HG03064 (cell line): ENCODE measurements at regions not wholly inside any gene's neighbourhood (a gene's known extent, or its start where the extent isn't known, plus 50 kb on each side); places are given as distances from the start of the nearest gene placed in this dataset.

Source experiments
- ATAC-seq: cut with Tn5 transposase; IDR thresholded peaks from one replicate; pipeline ENCODE4 v1.9.1; 2021; ENCODE audit warnings: low read depth; ENCODE audit not compliant: unreplicated experiment

DNA sequence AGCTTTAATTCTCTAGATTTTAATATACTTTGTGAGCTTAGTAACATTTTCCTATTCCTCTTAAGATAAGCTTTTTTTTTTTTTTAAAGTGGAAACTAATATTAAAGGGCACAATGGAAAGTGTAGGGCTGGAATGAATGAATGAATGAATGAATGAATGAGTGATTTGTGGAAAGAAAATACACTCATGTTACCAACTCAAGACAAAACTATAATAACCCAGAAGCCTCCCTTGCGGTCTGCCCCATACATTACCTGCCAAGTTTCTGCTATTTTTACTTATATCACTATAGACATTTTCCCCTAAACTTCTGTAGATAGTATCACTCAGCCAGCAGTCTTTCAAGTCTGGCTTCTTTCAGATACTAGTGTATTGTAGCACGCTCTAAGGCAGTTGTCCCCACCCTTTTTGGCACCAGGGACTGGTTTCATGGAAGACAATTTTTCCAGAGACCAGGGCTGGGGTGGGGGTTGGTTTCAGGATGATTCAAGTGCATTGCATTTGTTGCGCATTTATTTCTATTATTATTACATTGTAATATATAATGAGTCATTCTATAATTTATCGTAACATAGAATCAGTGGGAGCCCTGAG is 932.2 kb downstream of the TBC1D22A start:
- no peak for ATAC-seq

DNA sequence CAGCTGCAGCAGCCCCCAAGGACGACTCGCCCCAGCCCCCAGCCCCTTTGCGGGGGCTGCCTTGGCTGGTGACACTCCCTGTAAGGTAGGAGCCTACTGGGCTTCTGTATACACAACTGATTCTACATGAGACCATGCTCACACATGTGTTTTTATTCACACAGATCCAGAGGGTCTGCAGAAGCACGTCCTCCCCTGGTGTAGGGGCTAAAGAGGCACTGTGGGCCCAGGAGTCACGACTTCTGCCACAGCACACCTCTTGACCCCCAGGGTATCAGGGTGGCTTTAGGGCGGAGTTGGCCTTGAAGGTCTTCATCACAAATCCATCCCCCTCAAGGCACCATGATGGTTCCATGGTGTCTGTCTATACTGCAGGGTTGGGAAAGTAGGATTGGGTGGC is 931.2 kb downstream of the TBC1D22A start:
- ATAC-seq, result no peak

DNA sequence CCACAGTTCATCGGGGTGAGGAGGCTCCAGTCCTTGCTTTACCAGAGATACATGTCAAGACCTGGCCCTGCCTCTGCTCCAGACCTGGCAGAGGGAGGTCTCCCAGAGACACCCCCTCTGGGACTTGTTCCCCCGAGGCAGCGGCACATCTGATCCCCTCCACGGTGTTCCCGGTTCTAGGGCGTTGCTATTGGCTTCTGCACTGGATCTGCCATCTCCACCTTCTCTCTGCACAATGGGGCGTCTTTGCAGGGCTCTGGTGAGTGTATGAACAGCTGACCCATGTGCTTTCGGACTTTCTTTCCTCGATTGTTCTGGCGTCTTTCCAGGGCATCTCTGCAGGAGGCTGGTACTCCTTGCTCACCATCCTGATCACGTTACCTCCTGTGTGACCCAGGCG is 930.4 kb downstream of the TBC1D22A start:
- no peak for ATAC-seq

DNA sequence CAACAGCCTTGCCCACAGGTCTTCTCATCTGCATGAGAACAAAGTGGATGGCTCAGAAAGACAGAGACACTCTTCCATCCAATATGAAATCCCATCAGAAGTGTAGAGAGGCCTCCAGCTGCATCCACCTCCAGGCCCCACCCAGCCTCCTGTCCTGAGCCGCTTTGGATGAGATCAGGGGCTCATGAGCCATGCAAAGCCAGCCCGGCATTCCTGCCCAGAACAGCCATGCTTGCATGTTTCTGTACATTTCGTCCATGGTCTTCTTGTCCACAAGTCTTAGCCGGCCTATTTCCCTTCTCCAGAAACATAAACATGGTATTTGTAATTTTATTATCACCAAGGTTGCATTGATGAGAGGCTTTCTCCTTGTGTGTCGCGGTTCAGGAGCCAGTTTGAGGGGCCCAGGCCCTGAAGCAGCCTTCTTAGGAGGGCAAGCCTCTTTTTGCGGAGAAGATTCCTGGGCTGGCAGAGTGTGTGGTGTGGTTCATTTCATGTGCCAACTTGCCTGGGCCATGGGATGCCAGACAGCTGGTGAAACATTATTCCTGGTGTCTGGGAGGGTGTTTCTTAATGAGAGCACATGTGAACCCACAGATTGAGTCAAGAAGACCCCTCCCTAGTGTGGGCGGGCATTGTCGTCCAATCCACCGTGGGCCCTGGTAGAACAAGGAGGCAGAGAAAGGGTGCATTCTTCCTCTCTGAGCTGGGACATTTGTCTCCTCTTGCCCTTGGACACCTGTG is 928.9 kb downstream of the TBC1D22A start:
- ATAC-seq, result no peak

DNA sequence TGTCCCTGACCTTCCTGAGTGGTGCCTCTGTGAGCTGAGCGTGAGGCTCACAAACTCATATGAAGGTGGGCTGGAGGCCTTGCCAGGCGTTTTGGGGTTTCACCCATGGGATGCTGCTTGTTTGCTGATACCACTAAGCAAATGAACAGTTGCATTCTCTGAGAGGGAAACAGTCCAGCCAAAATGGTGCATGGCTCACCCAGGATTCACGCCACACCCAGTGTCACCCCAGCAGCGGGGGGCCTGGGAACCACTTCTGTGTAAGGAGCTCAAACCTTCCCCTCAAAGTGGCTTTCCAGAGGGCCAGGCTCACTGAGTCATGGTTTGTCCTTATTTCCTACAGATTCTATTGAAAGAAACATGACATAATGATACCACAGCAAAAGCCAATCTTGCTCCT is 928.1 kb downstream of the TBC1D22A start:
- ATAC-seq, result no peak

DNA sequence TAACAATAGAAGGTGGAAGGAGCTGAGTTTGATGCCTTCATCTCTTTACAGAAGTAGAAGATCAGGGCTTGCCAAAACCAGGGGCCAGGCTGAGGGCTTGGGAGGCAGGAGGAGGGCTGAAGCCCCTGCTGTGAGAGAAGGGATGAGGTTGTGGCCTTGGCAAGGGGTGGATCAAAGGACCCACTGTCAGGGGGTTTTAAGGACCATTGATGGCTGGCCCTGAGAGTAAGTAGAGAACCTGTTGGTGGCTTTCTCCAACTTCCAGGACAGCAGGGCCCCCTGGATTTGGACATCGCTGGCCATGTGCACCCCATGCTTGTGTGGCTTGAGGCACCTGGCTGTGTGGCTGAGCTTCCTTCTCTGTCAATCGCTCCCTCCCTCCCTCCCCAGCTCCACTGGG is 927.7 kb downstream of the TBC1D22A start:
- no peak for ATAC-seq

DNA sequence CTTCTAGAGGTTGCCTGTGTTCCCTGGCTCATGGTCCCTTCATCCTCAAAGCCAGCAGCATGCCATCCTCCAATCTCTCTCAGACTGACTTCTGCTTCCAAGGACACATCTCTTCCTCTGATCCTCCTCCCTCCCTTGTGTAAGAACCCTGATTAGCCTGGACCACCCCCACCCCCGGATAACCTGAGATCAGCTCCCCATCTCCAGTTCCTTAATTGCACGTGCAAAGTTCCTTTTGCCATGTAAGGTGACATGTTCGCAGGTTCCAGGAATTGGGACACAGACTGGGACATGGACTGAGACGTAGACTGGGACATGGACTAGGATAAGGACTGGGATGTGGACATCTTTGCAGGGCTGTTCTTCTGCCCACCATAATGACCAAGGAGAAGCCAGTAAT is 925.3 kb downstream of the TBC1D22A start:
- ATAC-seq, result no peak

DNA sequence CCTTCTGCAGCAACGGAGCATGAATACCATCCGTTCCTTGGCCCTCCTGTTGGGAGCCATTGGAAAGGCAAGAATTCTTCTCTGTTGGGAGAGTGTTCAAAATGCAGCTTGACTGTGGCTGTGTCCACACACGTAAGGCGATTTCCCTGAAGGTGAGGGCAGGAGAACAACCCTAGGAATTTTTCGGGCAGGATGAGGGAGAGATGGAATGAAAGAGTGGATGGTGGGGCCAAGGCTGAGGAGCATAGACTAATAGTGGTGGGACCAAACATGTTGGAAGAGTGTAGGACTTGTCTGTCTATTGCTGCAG is 924.9 kb downstream of the TBC1D22A start:
- ATAC-seq, result no peak

DNA sequence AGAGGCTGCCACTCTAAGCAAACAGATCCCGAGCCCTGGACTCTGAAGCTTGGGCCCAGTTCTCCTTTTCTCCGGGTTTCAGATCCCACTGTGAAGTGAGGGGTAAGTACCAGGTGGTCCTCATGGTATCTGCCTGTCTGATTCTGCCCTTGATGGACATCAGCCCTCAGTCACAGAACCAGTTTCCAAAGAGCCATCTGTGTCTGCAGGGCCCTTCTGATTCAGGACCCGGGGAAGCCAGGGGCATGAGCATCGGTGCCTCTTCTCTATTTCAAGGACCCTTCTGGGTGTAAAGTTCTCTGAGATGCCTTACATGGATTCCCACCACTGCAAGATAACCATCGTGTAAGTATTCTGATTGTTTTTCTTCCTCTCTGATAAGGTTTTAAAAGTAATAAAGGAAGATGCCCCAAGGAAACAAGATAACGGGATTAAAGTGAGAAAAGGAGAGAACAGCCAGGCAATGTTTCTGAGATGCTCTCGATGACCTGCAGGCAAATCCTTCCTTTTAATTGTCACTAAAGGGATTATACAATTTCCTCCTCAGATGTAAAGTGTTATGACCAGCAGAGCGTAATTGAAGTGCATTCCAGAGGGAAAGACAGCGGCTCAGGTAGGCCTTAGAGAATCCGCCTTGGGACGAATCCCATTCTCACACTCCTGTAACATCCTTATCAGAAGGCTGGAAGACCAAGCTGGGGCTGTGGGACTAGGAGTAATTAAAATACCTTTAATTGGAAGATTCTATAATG is 924.3 kb downstream of the TBC1D22A start:
- ATAC-seq, result no peak

DNA sequence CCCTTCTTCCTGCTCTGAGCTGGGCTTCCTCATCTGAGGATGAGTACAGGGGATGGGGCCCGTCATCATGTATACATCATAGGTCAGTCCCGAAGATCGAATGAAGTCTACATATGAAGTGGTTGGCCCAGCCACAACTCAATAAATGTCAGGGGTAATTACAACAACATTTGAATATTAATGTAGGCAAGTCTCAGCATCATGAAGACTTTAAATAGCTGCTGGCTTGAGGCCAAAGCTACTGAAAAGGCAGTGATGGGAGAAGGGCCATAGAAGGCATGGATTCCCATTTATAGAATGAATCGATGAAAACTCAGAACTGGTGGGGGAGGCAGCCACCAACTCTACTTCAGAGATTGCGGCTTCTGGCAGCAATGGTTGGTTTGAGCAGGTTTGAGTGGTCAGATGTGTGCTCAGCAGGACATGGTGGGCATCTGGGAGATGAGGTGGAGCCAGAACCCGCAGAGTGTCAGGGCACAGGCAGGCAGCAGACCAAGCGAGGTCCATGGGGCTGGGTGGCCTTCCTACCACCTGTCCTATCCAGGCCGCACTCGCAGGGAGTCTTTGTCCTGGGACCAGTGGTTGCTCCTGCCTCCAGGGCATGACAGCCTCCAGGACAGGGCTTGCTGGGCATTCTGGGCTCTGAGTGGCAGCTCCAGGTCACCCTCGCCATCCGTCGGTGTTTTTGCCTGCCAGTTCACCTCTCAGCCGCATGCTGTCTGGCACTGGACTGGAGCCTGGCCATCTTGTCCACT is 919.1 kb downstream of the TBC1D22A start:
- no peak for ATAC-seq

DNA sequence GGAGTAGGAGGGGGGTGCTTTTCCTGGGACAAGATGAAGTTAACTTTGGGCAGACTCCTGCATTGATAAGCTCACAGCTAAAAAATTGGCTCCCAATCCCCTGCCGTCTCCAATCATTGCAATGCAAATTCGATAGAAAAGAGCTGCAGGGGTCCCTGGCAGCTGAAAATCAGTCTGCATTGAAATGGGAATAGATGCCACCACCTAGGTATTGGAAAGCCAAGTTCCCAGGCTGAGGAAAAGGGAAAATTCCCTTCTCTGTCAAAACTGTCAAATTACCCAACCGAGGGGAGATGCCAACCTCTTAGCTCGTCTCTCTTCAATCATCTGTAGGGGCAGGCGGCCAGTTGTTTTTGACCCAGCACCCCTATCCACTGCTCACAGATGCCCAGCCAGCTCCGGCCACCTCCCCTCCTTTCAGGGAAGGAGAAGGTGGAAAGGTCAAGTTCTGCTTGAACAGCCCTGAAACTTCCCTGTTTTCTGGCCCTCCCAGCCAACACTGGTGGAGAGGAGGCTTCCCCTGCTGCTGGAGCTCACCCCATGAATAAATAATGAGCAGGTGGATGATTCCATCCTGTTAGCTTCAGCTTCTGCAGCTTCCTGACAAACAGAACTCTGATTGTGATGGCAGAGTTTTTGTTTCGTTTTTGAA is 916.3 kb downstream of the TBC1D22A start:
- no peak for ATAC-seq

DNA sequence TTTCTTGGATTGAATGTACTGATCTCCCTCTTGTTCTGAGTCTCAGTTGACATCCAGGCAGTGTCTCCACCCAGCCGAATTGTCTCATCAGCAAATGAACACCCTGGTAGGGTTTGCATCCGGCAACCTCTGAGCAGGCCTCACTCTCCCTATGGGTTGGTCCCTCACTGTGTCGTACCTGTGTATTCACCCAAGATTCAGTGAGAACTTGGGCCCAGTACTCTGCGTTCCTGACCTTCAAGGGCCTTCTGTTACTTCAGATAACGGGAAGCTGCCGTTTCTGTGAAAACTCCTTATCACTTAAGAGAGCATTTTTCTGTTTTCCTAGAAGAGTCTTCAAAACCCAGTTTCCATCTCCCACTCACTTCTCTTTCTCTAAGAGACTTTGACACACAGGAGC is 915.6 kb downstream of the TBC1D22A start:
- ATAC-seq, result no peak

DNA sequence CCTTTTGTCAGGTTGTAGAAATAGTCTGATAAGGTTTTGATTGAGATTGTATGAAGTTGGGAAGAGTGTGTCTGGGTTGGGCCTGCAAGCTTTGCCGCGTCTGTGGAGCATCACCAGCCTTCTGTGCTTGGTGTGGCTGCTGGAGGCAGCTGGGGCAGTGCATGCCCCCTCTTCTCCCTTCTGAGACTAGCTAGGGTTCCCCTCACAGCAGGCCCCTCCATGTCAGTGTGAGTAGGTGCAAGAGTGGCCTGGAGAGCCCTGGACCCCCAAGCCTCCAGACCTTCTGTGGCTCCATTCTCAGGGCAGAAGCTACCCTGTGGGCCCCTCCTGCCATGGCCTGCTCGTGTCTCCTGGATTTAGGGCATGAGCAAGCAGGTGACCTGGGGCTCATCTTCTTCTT is 914.2 kb downstream of the TBC1D22A start:
- no peak for ATAC-seq

DNA sequence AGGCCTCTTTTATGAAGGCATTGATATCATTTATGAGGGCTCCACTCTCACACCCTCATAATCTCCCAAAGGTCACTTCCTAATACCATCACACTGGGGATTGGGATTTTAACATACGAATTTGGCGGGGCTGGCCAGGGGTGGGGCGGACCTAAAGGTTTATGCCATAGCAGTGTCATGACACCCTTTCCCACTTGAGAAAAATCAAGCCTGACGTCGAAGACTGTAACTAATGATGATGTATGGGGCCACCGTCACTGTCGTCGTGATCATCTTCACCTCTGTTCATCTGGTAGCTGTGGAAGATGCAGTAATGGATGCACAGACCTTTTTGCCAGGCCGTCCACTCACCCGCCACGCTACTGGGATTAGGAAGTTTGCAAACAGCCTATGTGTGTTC is 912.1 kb downstream of the TBC1D22A start:
- no peak for ATAC-seq

DNA sequence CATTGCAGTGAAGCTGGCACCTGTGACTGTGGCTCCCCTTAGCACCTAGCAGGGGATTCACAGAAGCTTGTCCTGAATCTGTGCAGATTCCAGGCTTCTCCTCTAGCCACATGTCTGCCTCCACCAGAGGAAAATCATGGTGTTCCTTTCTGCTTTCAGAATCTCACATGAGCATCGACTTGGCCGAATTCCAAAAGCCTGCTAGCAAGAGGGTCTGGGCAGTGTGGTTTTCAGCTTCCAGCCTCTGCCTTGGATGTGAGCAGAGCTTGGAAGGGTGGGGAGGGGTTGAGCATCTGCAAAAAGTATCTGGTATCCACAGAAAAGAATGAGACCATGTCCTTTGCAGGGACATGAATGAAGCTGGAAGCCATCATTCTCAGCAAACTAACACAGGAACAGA is 911.1 kb downstream of the TBC1D22A start:
- no peak for ATAC-seq

DNA sequence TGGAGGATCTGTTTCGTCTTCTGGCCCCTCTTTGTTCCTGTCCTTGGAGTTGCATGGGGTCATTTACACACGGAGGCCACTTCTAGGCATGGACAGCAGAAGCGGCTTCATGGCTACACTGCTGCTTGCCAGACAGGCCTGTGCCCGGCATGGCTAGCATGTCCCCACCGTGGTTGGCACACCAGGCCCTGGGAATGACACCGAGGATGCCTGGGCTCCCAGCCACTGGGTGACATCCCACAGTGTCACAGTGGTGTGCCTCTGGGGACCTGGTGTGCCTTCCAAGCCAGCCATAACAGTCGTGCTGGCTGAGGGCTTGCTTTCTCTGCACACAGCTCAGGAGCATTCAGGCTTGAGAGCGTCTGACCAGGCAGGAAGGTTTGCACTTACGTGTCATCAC is 910.1 kb downstream of the TBC1D22A start:
- ATAC-seq, result no peak

DNA sequence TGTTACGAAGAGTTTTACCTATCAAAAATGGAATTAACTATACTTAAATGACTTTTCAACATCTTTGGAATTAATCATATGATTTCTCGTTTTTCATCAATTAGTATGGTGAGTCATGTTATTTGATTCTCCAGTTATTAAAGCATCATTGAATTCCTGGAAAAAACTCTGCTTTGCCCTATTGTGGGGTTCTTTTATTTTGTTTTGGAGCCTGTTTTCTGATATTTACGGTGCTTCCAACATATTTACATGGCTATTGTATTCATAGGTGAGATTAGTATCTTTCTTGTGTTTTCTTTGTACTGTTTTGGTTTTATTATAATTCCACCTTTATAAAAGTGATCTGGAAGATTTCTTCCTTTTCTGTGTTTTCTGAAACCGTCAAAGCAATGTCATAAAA is 902.7 kb downstream of the TBC1D22A start:
- ATAC-seq, result no peak

DNA sequence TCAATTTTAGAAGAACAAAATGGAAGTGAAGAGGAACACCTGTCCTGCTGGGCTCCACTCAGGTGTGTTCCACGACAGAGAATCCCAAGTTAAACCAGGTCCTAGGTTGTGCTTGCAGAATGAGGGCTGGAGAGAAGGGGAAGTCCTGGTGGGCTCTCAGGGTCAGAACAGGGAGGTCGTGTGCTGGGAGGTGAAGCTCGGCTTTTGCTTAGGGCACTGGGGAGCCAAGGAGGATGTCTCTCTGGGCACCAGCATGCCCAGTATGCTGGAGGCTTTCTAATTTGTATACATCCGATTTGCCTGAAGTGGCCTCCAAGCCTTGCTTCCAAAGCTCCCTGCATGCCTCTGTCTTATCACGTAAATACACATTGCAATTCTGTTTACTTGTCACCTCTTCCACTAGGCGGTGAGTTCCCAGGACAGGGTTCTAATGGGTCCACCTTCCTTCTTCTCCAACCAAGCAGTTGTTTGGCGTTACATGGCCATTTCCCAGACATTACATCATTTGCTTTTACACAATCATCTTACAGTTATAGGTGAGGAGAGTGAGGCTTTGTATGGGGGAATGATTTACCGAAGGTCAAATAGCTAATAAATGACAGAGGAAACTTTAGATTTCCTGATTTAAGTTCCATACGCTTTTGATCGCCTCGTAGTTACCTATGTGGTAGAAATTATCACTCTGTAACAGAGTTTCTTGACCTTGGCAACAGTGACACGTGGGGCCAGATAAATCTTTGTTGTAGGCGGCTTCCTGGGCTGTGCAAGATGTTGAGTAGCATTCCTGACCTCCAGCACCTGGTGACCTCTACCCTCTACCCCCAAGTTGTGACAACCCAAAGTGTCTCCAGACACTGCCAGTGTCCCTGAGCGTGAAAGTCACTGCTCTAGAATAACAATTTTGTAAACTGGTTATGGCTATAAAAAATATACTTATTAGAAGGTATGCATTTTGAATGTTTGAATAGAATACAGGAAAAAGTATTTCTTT is 901.5 kb downstream of the TBC1D22A start:
- ATAC-seq, result no peak

DNA sequence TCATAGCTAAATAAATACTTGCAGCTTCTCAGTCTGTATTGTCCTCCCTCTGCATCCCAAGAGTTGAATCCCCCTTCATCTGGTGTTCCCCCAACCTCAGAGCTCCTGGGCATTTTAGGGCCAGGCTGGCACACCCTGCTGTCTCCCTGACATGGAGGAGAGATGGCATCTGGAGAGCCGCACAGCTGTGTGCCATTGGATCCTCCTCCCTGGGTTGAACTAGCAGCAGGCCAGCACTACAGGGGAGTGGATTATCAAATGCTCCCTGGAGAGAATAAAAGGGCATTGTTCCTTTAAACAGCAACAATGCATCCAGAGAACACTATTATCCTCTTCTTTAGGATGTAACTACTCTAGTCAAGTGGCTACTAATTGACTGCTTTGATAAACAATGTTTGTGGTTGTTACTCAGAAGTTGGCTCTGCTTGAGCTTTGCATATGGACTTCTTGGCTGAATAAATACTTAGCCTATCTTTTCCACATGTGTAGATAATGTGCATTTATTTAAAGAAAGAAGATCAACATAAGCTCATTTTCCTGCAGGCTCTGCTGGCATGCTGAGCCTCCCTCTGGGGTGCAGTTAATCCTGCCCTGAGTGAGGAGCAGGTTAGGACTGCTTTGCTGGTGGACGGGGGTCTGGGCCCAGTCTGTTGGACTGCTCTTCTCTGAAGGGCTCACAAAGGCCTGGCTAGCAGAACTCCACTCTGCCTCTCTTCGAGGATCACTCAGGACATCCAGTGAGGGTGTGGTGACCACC is 897.2 kb downstream of the TBC1D22A start:
- ATAC-seq, result no peak
